ENCODE measurements at regions not wholly inside any gene's neighbourhood (a gene's known extent, or its start where the extent isn't known, plus 50 kb on each side); places are given as distances from the start of the nearest gene placed in this dataset.

DNA sequence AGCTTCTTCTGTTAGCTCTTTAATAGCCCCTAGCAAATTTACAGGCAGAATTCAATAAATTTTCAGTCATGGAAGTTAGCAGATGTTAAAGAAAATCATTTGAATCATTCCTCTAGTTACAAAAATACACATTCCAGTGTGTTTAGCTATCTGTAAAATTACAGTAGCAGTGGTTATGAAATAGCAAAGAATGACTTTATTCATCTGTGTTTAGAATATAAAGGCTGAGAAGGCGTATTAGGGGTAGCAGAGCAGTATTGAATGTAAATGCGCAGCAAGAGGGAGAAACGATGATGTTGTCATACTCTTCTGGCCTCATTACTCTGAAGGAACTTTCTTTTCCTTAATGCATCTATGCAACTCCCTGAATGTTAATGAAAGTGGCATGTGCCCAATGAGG lies 106.2 kb upstream of the CYYR1 start (continued):
- TF ChIP-seq, protein P1, sequence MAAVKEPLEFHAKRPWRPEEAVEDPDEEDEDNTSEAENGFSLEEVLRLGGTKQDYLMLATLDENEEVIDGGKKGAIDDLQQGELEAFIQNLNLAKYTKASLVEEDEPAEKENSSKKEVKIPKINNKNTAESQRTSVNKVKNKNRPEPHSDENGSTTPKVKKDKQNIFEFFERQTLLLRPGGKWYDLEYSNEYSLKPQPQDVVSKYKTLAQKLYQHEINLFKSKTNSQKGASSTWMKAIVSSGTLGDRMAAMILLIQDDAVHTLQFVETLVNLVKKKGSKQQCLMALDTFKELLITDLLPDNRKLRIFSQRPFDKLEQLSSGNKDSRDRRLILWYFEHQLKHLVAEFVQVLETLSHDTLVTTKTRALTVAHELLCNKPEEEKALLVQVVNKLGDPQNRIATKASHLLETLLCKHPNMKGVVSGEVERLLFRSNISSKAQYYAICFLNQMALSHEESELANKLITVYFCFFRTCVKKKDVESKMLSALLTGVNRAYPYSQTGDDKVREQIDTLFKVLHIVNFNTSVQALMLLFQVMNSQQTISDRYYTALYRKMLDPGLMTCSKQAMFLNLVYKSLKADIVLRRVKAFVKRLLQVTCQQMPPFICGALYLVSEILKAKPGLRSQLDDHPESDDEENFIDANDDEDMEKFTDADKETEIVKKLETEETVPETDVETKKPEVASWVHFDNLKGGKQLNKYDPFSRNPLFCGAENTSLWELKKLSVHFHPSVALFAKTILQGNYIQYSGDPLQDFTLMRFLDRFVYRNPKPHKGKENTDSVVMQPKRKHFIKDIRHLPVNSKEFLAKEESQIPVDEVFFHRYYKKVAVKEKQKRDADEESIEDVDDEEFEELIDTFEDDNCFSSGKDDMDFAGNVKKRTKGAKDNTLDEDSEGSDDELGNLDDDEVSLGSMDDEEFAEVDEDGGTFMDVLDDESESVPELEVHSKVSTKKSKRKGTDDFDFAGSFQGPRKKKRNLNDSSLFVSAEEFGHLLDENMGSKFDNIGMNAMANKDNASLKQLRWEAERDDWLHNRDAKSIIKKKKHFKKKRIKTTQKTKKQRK (IDR thresholded peaks at IDR 0.05; ENCODE audit: low read depth, low read length), result no peak
- TF ChIP-seq MXI1 (IDR thresholded peaks at IDR 0.05; ENCODE audit: low read depth, low read length) (no peak), ASH2L (IDR thresholded peaks at IDR 0.05; ENCODE audit: borderline replicate concordance, low read depth) (no peak), NR2C1 (IDR thresholded peaks at IDR 0.05) (no peak), MYC (IDR thresholded peaks at IDR 0.05; ENCODE audit: insufficient read depth, insufficient read length, insufficient replicate concordance, low read length, severe bottlenecking) (no peak), WRNIP1 (IDR thresholded peaks at IDR 0.05; ENCODE audit: borderline replicate concordance, low read depth, low read length) (no peak), TCF12 (IDR thresholded peaks at IDR 0.05; ENCODE audit: low read depth, low read length) (no peak), KDM1A (IDR thresholded peaks at IDR 0.05; ENCODE audit: borderline replicate concordance) (no peak)
- TF ChIP-seq, protein P2, sequence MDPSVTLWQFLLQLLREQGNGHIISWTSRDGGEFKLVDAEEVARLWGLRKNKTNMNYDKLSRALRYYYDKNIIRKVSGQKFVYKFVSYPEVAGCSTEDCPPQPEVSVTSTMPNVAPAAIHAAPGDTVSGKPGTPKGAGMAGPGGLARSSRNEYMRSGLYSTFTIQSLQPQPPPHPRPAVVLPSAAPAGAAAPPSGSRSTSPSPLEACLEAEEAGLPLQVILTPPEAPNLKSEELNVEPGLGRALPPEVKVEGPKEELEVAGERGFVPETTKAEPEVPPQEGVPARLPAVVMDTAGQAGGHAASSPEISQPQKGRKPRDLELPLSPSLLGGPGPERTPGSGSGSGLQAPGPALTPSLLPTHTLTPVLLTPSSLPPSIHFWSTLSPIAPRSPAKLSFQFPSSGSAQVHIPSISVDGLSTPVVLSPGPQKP (IDR thresholded peaks at IDR 0.05; ENCODE audit: low read depth, low read length), result no peak

DNA sequence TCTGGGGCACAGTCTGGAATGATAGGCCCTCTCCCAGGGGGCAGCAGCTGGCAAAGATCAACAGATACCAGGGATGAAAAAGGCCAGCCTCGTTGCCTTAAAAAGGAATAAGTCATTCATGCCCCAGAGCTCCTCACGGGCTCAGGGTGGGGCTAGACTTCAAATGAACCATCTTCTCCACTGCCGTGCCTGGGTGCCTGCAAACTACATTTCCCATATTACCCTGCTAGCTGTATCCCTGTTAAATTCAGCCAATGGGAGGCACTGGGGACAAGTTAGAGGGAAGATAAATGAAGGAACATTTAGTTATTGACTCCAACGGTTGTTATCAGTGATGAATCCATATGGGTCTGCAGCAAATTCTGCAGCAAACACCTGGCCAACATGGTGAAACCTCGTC lies 101.2 kb upstream of the CYYR1 start:
- Histone ChIP-seq H3K9ac (ENCODE audit: control insufficient read depth, insufficient read depth, low read length) (no peak overlapping the region), H3K4me1 (ENCODE audit: control insufficient read depth, insufficient read depth, low read length) (no peaks in the 10 kb centered on the region), H3K4me2 (ENCODE audit: control insufficient read depth, insufficient read depth) (no peak overlapping the region), H2AFZ (ENCODE audit: control insufficient read depth, low read depth, low read length) (no peak overlapping the region), H3K36me3 (ENCODE audit: control insufficient read depth in 2 of 2, insufficient read depth in 2 of 2, low read length in 1 of 2) (no peaks in the 10 kb centered on the region), H3K27me3 (replicated peaks in 1 of 2; ENCODE audit: control insufficient read depth in 2 of 2, insufficient read depth in 2 of 2, low read length in 1 of 2) (no peaks in the 10 kb centered on the region), H3K9me3 (replicated peaks; ENCODE audit: control insufficient read depth, insufficient read depth, low read length) (no peaks in the 10 kb centered on the region; the same call in 2 of the 3 replicates), H3K79me2 (ENCODE audit: control insufficient read depth, insufficient read depth, low read length) (no peaks in the 10 kb centered on the region), H3K4me3 (no peak overlapping the region), H3K27ac (ENCODE audit: control insufficient read depth, insufficient read depth) (no peak overlapping the region), H4K20me1 (ENCODE audit: control insufficient read depth, insufficient read depth) (no peaks in the 10 kb centered on the region)
- intact Hi-C loops (cut with micrococcal nuclease; ENCODE audit: unreplicated experiment), result no loop called here
- SMC1A ChIA-PET (ENCODE audit: uncharacterized antibody, unreplicated experiment), result no interaction called here
- CTCF ChIA-PET, result no interaction called here
- RAD21 ChIA-PET (ENCODE audit: unreplicated experiment), result no interaction called here
- POLR2A ChIA-PET, result no interaction called here
- no peak for FAIRE-seq
- BruUV-seq (replicated peaks), result no TSS peak
- 1% methylated on average over 5 of the region's 5 CpGs for WGBS (ENCODE audit: insufficient coverage, insufficient replicate concordance, low lambda C conversion rate, missing lambda C conversion rate)
- no peak for DNase-seq (ENCODE audit: low read depth, low spot score)
- ATAC-seq, result no peak
- in situ Hi-C loops (cut with MboI), result no loop called here
- TF ChIP-seq ZNF274 (IDR thresholded peaks at IDR 0.05; ENCODE audit: insufficient read depth, insufficient read length), result no peak
- TF ChIP-seq BMI1 (IDR thresholded peaks at IDR 0.05; ENCODE audit: borderline replicate concordance), result no peak
- TF ChIP-seq, protein P3, sequence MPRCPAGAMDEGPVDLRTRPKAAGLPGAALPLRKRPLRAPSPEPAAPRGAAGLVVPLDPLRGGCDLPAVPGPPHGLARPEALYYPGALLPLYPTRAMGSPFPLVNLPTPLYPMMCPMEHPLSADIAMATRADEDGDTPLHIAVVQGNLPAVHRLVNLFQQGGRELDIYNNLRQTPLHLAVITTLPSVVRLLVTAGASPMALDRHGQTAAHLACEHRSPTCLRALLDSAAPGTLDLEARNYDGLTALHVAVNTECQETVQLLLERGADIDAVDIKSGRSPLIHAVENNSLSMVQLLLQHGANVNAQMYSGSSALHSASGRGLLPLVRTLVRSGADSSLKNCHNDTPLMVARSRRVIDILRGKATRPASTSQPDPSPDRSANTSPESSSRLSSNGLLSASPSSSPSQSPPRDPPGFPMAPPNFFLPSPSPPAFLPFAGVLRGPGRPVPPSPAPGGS (IDR thresholded peaks at IDR 0.05; ENCODE audit: borderline replicate concordance, insufficient read depth, low read depth, low read length, poor library complexity, severe bottlenecking), result no peak
- TF ChIP-seq, protein P4, sequence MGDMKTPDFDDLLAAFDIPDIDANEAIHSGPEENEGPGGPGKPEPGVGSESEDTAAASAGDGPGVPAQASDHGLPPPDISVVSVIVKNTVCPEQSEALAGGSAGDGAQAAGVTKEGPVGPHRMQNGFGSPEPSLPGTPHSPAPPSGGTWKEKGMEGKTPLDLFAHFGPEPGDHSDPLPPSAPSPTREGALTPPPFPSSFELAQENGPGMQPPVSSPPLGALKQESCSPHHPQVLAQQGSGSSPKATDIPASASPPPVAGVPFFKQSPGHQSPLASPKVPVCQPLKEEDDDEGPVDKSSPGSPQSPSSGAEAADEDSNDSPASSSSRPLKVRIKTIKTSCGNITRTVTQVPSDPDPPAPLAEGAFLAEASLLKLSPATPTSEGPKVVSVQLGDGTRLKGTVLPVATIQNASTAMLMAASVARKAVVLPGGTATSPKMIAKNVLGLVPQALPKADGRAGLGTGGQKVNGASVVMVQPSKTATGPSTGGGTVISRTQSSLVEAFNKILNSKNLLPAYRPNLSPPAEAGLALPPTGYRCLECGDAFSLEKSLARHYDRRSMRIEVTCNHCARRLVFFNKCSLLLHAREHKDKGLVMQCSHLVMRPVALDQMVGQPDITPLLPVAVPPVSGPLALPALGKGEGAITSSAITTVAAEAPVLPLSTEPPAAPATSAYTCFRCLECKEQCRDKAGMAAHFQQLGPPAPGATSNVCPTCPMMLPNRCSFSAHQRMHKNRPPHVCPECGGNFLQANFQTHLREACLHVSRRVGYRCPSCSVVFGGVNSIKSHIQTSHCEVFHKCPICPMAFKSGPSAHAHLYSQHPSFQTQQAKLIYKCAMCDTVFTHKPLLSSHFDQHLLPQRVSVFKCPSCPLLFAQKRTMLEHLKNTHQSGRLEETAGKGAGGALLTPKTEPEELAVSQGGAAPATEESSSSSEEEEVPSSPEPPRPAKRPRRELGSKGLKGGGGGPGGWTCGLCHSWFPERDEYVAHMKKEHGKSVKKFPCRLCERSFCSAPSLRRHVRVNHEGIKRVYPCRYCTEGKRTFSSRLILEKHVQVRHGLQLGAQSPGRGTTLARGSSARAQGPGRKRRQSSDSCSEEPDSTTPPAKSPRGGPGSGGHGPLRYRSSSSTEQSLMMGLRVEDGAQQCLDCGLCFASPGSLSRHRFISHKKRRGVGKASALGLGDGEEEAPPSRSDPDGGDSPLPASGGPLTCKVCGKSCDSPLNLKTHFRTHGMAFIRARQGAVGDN (IDR thresholded peaks at IDR 0.05), result no peak
- no peak for TF ChIP-seq NFIC (IDR thresholded peaks at IDR 0.05; ENCODE audit: low read depth, low read length)

All from GM12878 (cell line).